C4-2B (cell line): ENCODE measurements at regions not wholly inside any gene's neighbourhood (a gene's known extent, or its start where the extent isn't known, plus 50 kb on each side); places are given as distances from the start of the nearest gene placed in this dataset.

Experiments
- CTCF ChIP-seq: fragments of 450-650 bp; conservative IDR thresholded peaks from 2 replicates; pipeline ENCODE4 v1.5.1; 2017; ENCODE audit warnings: mild to moderate bottlenecking
- ZFX ChIP-seq: fragments of 450-650 bp; IDR thresholded peaks from 2 replicates; pipeline ENCODE4 v1.6.1; 2017

GRCh38 chr20:40750541-40751035, 61.6 kb upstream of the MAFB start:
- TF ChIP-seq CTCF (no peak), ZFX (no peak)
